ENCODE measurements at regions not wholly inside any gene's neighbourhood (a gene's known extent, or its start where the extent isn't known, plus 50 kb on each side); places are given as distances from the start of the nearest gene placed in this dataset.

- DNase-seq = no peak
- Histone ChIP-seq H3K27ac (no peak overlapping the region), H3K4me3 (no peak overlapping the region), H3K36me3 (no peaks in the 10 kb centered on the region), H3K27me3 (no peaks in the 10 kb centered on the region), H3K9me3 (no peaks in the 10 kb centered on the region), H3K4me1 (no peaks in the 10 kb centered on the region)
- no peak for TF ChIP-seq POLR2A (IDR thresholded peaks at IDR 0.05)
- TF ChIP-seq CTCF (IDR thresholded peaks at IDR 0.05) = no peak
These were observed 145.0 kb upstream of the MEIS2 start for GRCh38 chr15:37245358-37245757.

- Histone ChIP-seq H3K4me3 (no peak overlapping the region), H3K36me3 (no peaks in the 10 kb centered on the region), H3K27ac (no peak overlapping the region), H3K27me3 (no peaks in the 10 kb centered on the region), H3K9me3 (no peaks in the 10 kb centered on the region), H3K4me1 (no peaks in the 10 kb centered on the region)
- no peak for TF ChIP-seq POLR2A (IDR thresholded peaks at IDR 0.05)
- no peak for TF ChIP-seq CTCF (IDR thresholded peaks at IDR 0.05)
- no peak for DNase-seq
These were observed 145.7 kb upstream of the MEIS2 start for GRCh38 chr15:37246065-37246464.

- Histone ChIP-seq H3K4me1 (no peaks in the 10 kb centered on the region), H3K36me3 (no peaks in the 10 kb centered on the region), H3K27ac (no peak overlapping the region), H3K27me3 (no peaks in the 10 kb centered on the region), H3K9me3 (no peaks in the 10 kb centered on the region), H3K4me3 (no peak overlapping the region)
- no peak for DNase-seq
- TF ChIP-seq CTCF (IDR thresholded peaks at IDR 0.05) (no peak), POLR2A (IDR thresholded peaks at IDR 0.05) (no peak)
These were observed 146.5 kb upstream of the MEIS2 start for GRCh38 chr15:37246856-37247255.

GRCh38 chr15:37249249-37249648, 148.9 kb upstream of the MEIS2 start:
- DNase-seq = no peak
- Histone ChIP-seq H3K4me1 (no peaks in the 10 kb centered on the region), H3K9me3 (no peaks in the 10 kb centered on the region), H3K27ac (no peak overlapping the region), H3K36me3 (no peaks in the 10 kb centered on the region), H3K27me3 (no peaks in the 10 kb centered on the region), H3K4me3 (no peak overlapping the region)
- TF ChIP-seq CTCF (IDR thresholded peaks at IDR 0.05) = no peak
- no peak for TF ChIP-seq POLR2A (IDR thresholded peaks at IDR 0.05)

- no peaks in the 10 kb centered on the region for H3K4me1 ChIP-seq
- H3K36me3 ChIP-seq = no peaks in the 10 kb centered on the region
- no peak overlapping the region for H3K27ac ChIP-seq
- H3K4me3 ChIP-seq = no peak overlapping the region
- no peaks in the 10 kb centered on the region for H3K9me3 ChIP-seq
- no peak for TF ChIP-seq CTCF (IDR thresholded peaks at IDR 0.05)
- no peak for TF ChIP-seq POLR2A (IDR thresholded peaks at IDR 0.05)
- no peaks in the 10 kb centered on the region for H3K27me3 ChIP-seq
- DNase-seq = no peak
These were observed 152.2 kb upstream of the MEIS2 start for GRCh38 chr15:37252530-37252929.

- TF ChIP-seq CTCF (IDR thresholded peaks at IDR 0.05) (no peak), POLR2A (IDR thresholded peaks at IDR 0.05) (no peak)
- H3K27me3 ChIP-seq = no peaks in the 10 kb centered on the region
- DNase-seq = no peak
These were observed 153.5 kb upstream of the MEIS2 start for GRCh38 chr15:37253877-37254276.

More at GRCh38 chr15:37253877-37254276, 153.5 kb upstream of the MEIS2 start:
- Histone ChIP-seq H3K36me3 (no peaks in the 10 kb centered on the region), H3K4me1 (no peaks in the 10 kb centered on the region), H3K4me3 (no peak overlapping the region), H3K27ac (no peak overlapping the region), H3K9me3 (no peaks in the 10 kb centered on the region)
